CD4-positive, alpha-beta T cell (primary cell): ENCODE measurements at regions not wholly inside any gene's neighbourhood (a gene's known extent, or its start where the extent isn't known, plus 50 kb on each side); places are given as distances from the start of the nearest gene placed in this dataset.
"Not testable (repeated sequence)": the region's sequence is repeated elsewhere in the genome, so short reads cannot be mapped to it uniquely, and the experiment has no call there.

Experiments used
- ATAC-seq: fragments of 200-7000 bp; cut with Tn5 transposase; one replicate; pipeline ENCODE4 v1.10.0; 2022; ENCODE audit warnings: mild to moderate bottlenecking; ENCODE audit not compliant: poor library complexity
- CTCF ChIA-PET: fragments of 350-600 bp; sonication (Branson Sonifier 250); formaldehyde crosslinking; loops from one replicate; lab custom pipeline; 2021; ENCODE audit warnings: antibody characterized with exemption, inconsistent platforms; lab: Charles Lee
- POLR2A ChIA-PET: fragments of 350-600 bp; sonication (Branson Sonifier 250); formaldehyde crosslinking; loops from one replicate; lab custom pipeline; 2021; ENCODE audit warnings: antibody characterized with exemption, inconsistent platforms; lab: Charles Lee
- DNase-seq, 14 experiments: peaks; one replicate each; pipeline ENCODE4 v3.0.0-alpha.2; 2013 to 2020; ENCODE audit warnings: mixed read lengths in 2 of 14
- H3K27ac ChIP-seq, 2 donors: one replicate each; pipeline versions ENCODE4 v1.5.1 to v1.7.0; 2013; ENCODE audit warnings: low read length in 2 of 2, low read depth in 1 of 2, mild to moderate bottlenecking in 1 of 2
- H3K27me3 ChIP-seq, 2 experiments: 1 replicate in 1 of 2; 2 replicates in 1 of 2; pipeline versions ENCODE4 v1.6.1 to v1.7.0; 2013; ENCODE audit warnings: low read length in 2 of 2, control low read depth in 1 of 2, mild to moderate bottlenecking in 1 of 2, moderate library complexity in 1 of 2; ENCODE audit not compliant: insufficient read depth in 2 of 2, control insufficient read depth in 1 of 2
- H3K36me3 ChIP-seq: one replicate; pipeline ENCODE4 v1.6.1; 2013; ENCODE audit warnings: low read length, control low read depth; ENCODE audit not compliant: insufficient read depth
- H3K4me1 ChIP-seq: one replicate; pipeline ENCODE4 v1.6.1; 2013; ENCODE audit warnings: low read length, control low read depth; ENCODE audit not compliant: insufficient read depth
- H3K4me3 ChIP-seq: one replicate; pipeline ENCODE4 v1.5.1; 2013; ENCODE audit warnings: mild to moderate bottlenecking, low read length, moderate library complexity
- H3K9me3 ChIP-seq, 2 experiments: 1 replicate in 1 of 2; 2 replicates in 1 of 2; pipeline versions ENCODE4 v1.6.1 to v1.7.0; 2013; ENCODE audit warnings: low read length in 2 of 2, mild to moderate bottlenecking in 2 of 2, control low read depth in 1 of 2, moderate library complexity in 1 of 2; ENCODE audit not compliant: control insufficient read depth in 1 of 2, insufficient read depth in 1 of 2
- H3K27ac Mint-ChIP-seq: one replicate; pipeline ENCODE4 v1.8.0; 2020; ENCODE audit warnings: mixed read lengths
- H3K27me3 Mint-ChIP-seq: one replicate; pipeline ENCODE4 v1.8.0; 2021; ENCODE audit warnings: mixed read lengths
- H3K36me3 Mint-ChIP-seq: one replicate; pipeline ENCODE4 v1.8.0; 2021; ENCODE audit warnings: low read depth, mixed read lengths
- H3K4me1 Mint-ChIP-seq: one replicate; pipeline ENCODE4 v1.8.0; 2021; ENCODE audit warnings: low read depth, mixed read lengths
- H3K4me3 Mint-ChIP-seq: one replicate; pipeline ENCODE4 v1.8.0; 2020; ENCODE audit warnings: mild to moderate bottlenecking, mixed read lengths
- H3K9me3 Mint-ChIP-seq: one replicate; pipeline ENCODE4 v1.8.0; 2020; ENCODE audit warnings: mixed read lengths
- intact Hi-C, 2 experiments: fragments of 100-400 bp; cut with DNase I in 1 of 2; cut with micrococcal nuclease in 1 of 2; formaldehyde crosslinking; loops; one replicate each; pipeline versions ENCODE4 v1.15.1 to v1.9.0; 2023 to 2025; cut with DNase I, micrococcal nuclease
- TF ChIP-seq, protein P1 (sequence below): fragments of 200-600 bp; IDR thresholded peaks from one replicate; pipeline ENCODE4 v1.8.0; 2022; ENCODE audit warnings: antibody characterized with exemption, mild to moderate bottlenecking

GRCh38 chr5:164237486-164237885, 732.1 kb downstream of the MAT2B start:
- peaks cover 0 to 4% of the 10 kb centered on the region in 2 experiments for H3K9me3 ChIP-seq
- Mint-ChIP-seq H3K4me1 (no peaks in the 10 kb centered on the region), H3K36me3 (no peaks in the 10 kb centered on the region), H3K27ac (no peak overlapping the region), H3K9me3 (peaks cover 6% of the 10 kb centered on the region), H3K4me3 (no peak overlapping the region), H3K27me3 (no peaks in the 10 kb centered on the region)
- no peaks in the 10 kb centered on the region for H3K27me3 ChIP-seq
- ChIA-PET CTCF (no interaction called here), POLR2A (no interaction called here)
- intact Hi-C loops: no loop called here
- H3K4me3 ChIP-seq: no peak overlapping the region
- no peak overlapping the region for H3K27ac ChIP-seq
- DNase-seq (no peak), ATAC-seq (no peak)
- H3K36me3 ChIP-seq: no peaks in the 10 kb centered on the region
- H3K4me1 ChIP-seq: no peaks in the 10 kb centered on the region
- TF ChIP-seq, protein P1, sequence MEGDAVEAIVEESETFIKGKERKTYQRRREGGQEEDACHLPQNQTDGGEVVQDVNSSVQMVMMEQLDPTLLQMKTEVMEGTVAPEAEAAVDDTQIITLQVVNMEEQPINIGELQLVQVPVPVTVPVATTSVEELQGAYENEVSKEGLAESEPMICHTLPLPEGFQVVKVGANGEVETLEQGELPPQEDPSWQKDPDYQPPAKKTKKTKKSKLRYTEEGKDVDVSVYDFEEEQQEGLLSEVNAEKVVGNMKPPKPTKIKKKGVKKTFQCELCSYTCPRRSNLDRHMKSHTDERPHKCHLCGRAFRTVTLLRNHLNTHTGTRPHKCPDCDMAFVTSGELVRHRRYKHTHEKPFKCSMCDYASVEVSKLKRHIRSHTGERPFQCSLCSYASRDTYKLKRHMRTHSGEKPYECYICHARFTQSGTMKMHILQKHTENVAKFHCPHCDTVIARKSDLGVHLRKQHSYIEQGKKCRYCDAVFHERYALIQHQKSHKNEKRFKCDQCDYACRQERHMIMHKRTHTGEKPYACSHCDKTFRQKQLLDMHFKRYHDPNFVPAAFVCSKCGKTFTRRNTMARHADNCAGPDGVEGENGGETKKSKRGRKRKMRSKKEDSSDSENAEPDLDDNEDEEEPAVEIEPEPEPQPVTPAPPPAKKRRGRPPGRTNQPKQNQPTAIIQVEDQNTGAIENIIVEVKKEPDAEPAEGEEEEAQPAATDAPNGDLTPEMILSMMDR: no peak

- H3K4me1 Mint-ChIP-seq, ATAC-seq, H3K27ac Mint-ChIP-seq, CTCF ChIA-PET, H3K27ac ChIP-seq, H3K4me1 ChIP-seq, H3K36me3 Mint-ChIP-seq, H3K27me3 Mint-ChIP-seq, H3K4me3 ChIP-seq, H3K27me3 ChIP-seq, H3K36me3 ChIP-seq, POLR2A ChIA-PET, DNase-seq, H3K9me3 Mint-ChIP-seq, intact Hi-C loops, H3K4me3 Mint-ChIP-seq: not testable (repeated sequence)
- peaks cover 0 to 12% of the 10 kb centered on the region in 2 experiments for H3K9me3 ChIP-seq
Measured at GRCh38 chr5:164251781-164252180, 746.4 kb downstream of the MAT2B start.

DNA sequence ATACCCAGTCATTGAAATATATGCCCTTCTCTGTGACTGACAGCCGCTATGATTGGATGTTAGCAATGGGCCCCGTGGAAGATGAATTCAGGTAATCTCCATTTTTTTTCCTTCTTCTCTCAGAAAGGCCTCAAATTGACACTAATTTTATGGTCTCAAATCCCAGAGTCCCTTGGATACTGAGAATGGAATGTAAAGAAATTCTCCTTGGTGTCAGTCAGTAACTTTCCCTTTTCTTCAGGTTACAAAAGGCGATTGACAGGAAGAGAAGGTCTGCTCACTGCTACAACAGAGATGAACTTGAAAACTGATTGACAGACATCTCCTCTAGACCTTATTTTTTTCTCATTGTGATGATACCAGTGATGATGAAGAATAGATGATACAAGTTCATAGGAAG, 748.3 kb downstream of the MAT2B start:
- H3K27me3 ChIP-seq: no peaks in the 10 kb centered on the region
- no peak for ATAC-seq
- H3K4me1 Mint-ChIP-seq: no peaks in the 10 kb centered on the region
- POLR2A ChIA-PET: no interaction called here
- H3K4me3 ChIP-seq: no peak overlapping the region
- no peaks in the 10 kb centered on the region for H3K36me3 Mint-ChIP-seq
- no peaks in the 10 kb centered on the region for H3K36me3 ChIP-seq
- no peak overlapping the region for H3K4me3 Mint-ChIP-seq
- H3K27ac ChIP-seq: no peak overlapping the region
- no peaks in the 10 kb centered on the region for H3K4me1 ChIP-seq
- CTCF ChIA-PET: no interaction called here
- TF ChIP-seq, protein P1: no peak
- intact Hi-C loops: no loop called here
- DNase-seq: no peak
- peaks cover 0 to 12% of the 10 kb centered on the region in 2 experiments for H3K9me3 ChIP-seq
- H3K27ac Mint-ChIP-seq: no peak overlapping the region
- no peaks in the 10 kb centered on the region for H3K27me3 Mint-ChIP-seq
- H3K9me3 Mint-ChIP-seq: peaks cover 7% of the 10 kb centered on the region

- ChIA-PET POLR2A (no interaction called here), CTCF (no interaction called here)
- Mint-ChIP-seq H3K36me3 (no peaks in the 10 kb centered on the region), H3K4me1 (no peaks in the 10 kb centered on the region), H3K9me3 (peaks cover 7% of the 10 kb centered on the region), H3K27ac (no peak overlapping the region), H3K27me3 (no peaks in the 10 kb centered on the region), H3K4me3 (no peak overlapping the region)
- H3K4me3 ChIP-seq: no peak overlapping the region
- no peaks in the 10 kb centered on the region for H3K4me1 ChIP-seq
- TF ChIP-seq, protein P1: no peak
- DNase-seq (no peak), ATAC-seq (no peak)
- H3K36me3 ChIP-seq: no peaks in the 10 kb centered on the region
- no peaks in the 10 kb centered on the region for H3K27me3 ChIP-seq
- intact Hi-C loops: no loop called here
- H3K9me3 ChIP-seq: peaks cover 0 to 9% of the 10 kb centered on the region in 2 experiments
- no peak overlapping the region for H3K27ac ChIP-seq
Measured at GRCh38 chr5:164255598-164256213, 750.3 kb downstream of the MAT2B start.
